ENCODE measurements at regions not wholly inside any gene's neighbourhood (a gene's known extent, or its start where the extent isn't known, plus 50 kb on each side); places are given as distances from the start of the nearest gene placed in this dataset.
"Not testable (repeated sequence)": the region's sequence is repeated elsewhere in the genome, so short reads cannot be mapped to it uniquely, and the experiment has no call there.

DNA sequence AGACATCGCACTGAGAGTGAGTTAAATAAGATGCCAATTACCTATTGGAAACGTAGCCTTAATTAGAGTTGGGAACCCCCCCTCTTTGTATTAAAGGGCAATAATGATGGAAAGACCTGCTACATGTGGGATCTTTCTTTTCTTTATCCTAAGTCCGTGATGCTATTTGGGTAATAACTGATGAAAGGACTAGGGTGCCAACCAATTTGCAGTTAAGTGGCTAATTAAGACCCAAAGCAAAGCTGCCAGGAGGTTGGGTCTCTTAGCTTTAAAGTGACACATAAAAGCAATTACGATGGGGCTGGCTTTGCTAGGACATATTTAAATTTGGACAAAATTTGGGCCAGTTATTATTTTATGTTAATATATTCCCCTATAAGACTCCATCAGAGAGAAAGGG lies 728.8 kb downstream of the NR2F1-AS1 start:
- DNase-seq, result no peak

DNA sequence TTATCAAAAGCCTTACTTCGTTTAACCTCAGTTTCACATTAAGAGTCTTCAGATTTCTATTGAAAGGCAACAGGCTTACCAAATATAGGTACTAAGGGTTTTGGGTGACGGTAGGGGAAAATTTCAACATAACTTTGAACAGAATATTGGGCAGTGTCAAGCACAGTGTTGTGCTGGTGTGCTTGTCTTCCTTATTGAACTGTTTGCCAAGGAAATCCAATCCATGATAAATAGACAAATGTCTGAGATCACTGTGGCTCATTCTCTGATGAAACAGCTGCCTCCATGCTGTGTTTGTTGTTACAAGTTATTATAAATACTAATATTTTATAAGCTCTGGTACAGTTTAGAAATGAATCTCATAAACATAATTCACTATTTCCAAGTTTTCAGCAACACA lies 730.1 kb downstream of the NR2F1-AS1 start:
- DNase-seq, result no peak

DNA sequence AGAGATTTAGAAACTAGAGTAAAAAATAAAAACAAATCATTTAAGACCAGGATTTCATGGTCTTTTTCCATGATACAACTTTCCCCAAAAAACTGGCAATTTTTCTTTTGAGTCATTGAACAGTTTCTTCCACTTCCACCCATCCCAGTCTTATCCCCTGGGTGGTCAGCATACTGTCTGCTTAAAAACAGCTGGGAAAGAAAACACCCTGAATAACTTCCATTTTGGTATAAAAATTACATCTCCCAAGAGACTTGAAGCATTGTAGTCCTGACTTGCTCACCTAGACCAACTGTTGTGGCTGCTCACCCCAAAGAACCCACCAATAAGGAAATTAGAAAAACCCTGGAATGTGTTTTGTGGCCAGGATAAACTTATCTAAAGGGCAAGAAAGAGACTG lies 731.3 kb downstream of the NR2F1-AS1 start:
- DNase-seq, result no peak

DNA sequence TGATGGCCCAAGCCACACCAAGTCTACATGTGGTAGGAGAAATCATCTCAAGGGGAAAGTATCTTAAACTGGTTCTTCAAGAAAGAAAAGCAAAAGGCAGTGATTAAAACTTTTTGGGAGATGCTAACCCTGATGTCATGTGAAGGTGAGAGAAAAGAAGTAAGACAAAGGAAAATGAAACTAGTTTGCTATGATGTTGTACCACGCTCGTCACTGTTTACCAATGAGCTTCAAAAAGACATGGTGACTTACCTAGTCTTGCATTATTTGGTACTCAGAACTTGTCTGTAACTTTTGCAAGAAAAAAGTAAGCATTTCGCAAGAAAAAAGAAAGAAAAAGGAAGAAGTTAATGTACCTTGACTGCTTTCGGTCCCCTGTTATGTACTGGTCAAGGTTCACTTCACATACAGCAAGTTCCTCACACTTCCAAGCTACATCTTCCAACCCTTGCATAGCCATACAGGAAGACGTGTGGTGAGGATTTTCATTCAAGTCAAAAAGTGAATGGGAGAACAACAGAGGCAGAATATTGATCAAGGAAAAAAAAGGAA lies 739.3 kb downstream of the NR2F1-AS1 start:
- no peak for DNase-seq

DNA sequence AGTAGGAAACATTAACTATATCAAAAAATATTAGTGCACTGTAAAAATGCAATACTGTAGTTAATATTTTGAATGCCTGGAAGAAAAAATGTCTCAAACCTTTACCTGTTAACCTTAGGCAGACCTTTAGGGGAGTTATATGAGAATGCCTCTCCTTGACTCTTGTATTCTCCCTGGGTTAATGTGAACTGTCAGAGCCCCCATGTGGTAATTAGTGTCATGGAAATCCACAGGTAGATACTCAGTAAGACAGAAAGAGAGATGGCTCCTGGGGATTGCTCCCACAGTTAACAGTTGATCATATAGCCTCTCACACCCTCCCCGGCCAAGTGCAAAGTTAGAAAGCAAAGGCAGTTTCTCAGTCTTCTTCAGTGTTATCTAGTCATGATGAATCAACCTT lies 742.8 kb downstream of the NR2F1-AS1 start:
- no peak for DNase-seq

DNA sequence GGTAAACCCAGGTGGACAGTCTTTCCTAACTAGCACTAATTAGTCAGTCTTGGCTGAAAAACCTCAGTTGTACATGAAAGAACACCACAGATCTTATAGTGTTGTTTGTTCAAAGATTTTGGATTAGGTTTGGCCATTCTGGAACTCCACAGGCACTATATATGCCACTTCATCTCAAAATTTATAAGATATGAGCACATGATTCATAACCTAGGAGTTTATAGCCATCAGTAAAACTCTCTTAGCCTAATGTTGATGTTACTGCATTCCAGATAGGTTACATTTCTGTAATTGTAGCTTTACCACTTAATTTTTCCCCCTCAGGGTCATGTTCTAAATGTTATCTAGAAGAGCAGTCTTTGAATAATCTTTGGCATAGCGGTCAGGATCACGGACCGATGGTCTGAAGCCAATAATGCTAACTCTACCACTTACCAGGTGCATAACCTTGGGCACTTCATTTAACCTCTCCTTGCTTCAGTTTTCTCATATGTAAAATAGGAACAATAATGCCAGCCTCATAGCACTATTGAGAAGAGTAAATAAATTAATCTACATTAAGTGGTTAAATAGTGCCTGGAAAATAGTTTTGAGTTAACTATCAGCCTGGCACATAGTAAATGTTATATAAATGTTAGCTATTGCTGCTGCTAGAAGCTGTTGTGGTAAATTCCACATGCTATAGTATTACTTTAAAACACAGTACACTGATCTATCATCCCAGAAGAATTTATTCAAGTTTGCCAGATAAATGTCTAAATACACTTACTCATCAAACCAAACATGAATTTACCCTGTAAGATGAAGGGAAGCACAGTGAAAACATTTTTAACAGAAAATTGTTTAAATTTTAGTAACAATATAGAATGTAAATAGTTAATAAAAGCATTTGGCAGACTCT lies 743.9 kb downstream of the NR2F1-AS1 start:
- no peak for DNase-seq

DNA sequence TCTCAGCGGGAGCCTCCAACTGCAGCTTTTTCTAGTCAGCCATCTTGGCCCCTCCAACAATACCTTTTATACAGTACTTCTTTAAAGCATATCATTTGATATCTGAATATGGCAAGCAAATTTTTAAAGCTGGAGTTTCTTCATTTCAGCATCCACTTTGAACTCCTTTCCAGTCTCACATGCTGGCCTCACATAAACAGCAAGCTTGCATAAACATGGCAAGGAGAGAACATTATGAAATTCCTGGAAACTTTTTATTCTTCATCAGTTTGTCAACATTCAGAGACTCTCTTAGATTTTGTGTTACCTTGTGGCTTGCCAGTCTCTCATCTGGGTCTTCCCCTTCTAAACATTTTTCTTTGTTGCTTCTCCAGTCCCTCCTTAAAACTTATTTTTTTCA lies 745.3 kb downstream of the NR2F1-AS1 start:
- no peak for DNase-seq

DNA sequence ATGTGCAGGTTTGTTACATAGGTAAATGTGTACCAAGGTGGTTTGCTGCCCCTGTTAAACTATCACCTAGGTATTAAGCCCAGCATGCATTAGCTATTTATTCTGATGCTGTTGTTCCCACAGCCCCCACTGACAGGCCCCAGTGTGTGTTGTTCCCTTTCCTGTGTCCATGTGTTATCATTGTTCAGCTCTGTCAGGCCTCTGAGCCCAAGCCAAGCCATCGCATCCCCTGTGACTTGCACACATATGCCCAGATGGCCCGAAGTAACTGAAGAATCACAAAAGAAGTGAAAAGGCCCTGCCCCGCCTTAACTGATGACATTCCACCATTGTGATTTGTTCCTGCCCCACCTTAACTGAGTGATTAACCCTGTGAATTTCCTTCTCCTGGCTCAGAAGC lies 757.5 kb downstream of the NR2F1-AS1 start:
- DNase-seq, result not testable (repeated sequence)

- DNase-seq, result no peak
Measured at GRCh38 chr5:92822183-92822582, 758.8 kb downstream of the NR2F1-AS1 start.

GRCh38 chr5:92809855-92810465 lies 771.1 kb downstream of the NR2F1-AS1 start:
- DNase-seq, result no peak

DNA sequence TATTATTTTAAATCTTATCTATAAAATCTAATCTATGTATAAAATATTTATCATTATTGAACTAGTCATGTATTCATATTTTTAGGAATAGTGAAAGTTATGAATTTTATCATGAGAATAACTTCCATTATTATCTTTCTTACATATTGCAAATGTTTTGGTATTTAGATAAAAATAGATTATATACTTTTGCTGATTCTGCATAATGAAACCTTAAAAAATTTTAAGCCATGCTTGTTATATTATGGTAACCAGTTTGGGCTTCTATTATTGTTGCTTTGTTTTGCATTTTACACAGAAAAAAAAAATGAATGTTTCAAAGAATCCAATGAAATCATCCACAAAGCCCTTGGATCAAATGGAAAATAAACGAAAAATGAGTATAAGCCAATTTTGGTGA lies 772.5 kb downstream of the NR2F1-AS1 start:
- DNase-seq, result no peak

- no peak for DNase-seq
Measured at GRCh38 chr5:92807085-92807484, 773.9 kb downstream of the NR2F1-AS1 start.

DNA sequence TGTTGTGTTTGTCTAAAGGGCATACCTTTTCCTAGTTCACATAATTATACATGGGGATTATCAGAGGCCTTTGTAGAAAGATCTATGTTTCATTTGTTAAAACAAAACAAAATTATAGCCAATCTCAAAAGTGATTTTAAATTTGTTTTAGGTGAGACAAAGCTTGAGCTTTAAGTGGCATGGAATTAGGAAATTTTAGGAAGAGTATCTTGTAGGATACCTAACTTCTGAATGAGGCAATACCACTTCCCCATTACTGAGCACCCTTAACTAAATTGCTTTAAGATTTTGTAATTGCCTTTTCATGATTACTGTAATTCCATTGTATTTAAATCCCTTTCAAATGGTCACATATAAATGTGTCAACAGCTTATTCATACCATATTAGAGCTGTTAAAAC lies 775.6 kb downstream of the NR2F1-AS1 start:
- no peak for DNase-seq

GRCh38 chr5:92801911-92802310 lies 779.1 kb downstream of the NR2F1-AS1 start:
- no peak for DNase-seq

DNA sequence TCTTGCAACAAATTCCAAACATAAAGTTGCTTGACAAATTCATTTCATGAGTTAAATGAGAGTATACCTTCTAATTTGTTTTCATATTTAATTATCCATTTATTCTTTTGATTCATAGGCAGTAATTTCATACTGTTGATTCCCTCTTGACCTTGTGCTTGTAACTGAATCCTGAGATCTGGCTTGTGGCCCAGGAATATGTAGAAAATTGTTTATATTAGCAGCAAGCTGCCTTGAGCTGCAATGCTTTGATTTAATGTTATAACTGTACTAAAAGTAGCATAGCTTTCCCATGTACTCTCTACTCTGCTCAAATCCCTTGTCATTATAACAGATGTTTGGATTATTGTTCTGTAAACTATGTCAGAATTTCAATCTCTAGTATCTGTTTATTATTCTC lies 780.7 kb downstream of the NR2F1-AS1 start:
- no peak for DNase-seq

DNA sequence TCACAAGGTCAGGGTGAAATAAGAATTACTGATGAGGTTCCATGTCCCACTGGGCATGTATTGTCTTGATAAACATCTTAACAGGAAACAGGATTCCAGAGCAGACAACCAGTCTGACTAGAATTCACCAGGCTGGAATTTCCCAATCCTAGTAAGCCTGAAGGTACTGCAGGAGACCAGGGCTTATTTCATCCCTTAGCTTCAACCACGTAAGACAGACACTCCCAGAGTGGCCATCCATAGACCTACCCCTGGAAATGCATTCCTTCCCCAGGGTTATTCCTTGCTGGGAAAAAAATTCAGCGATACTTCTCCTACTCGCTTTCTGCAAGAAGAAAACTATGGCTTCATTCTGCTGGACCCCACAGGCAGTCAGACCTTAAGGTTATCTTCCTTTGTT lies 785.4 kb downstream of the NR2F1-AS1 start:
- DNase-seq, result no peak

DNA sequence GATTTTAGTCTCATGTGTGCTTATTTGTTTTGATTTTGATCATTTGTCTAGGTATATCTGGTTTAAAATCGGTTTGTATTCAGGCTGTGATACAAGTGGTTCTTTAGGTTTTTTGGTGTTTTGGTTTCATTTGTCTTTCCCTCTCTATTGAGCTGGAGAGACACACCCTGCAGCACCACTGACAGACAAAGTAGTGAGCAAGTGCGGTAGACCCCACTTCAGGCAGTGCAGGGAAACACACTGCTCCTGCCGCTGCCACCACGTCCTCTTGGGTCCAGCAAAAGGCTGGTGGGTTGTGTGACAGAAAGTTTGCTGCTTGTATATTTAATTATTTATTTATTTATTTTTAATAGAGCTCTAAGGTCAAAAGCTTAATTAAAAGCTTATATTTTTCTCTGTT lies 801.0 kb downstream of the NR2F1-AS1 start:
- DNase-seq, result no peak

- no peak for DNase-seq
Measured at GRCh38 chr5:92779536-92779935, 801.5 kb downstream of the NR2F1-AS1 start.

- no peak for DNase-seq
Measured at GRCh38 chr5:92778261-92778660, 802.8 kb downstream of the NR2F1-AS1 start.

DNA sequence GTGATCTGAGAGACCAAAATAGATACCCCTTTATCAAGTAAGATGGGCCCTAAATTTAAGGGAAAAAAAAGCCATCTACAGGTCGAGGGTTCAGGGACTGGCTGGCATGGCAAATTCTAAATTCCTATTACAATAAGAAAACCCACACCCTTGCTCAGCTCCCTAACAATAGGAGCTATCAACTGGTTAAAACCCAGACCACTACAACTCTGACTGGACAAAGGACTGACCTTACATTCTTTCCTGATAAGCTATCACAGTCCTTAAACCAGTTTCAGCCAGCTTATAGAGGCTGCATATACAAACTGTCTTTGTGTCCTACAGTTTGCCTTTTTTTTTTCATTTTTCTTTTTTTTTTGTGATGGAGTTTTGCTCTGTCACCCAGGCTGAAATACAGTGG lies 803.6 kb downstream of the NR2F1-AS1 start:
- no peak for DNase-seq

- DNase-seq, result no peak
Measured at GRCh38 chr5:92775711-92776615, 805.1 kb downstream of the NR2F1-AS1 start.

- DNase-seq, result no peak
Measured at GRCh38 chr5:92769978-92770377, 811.0 kb downstream of the NR2F1-AS1 start.

DNA sequence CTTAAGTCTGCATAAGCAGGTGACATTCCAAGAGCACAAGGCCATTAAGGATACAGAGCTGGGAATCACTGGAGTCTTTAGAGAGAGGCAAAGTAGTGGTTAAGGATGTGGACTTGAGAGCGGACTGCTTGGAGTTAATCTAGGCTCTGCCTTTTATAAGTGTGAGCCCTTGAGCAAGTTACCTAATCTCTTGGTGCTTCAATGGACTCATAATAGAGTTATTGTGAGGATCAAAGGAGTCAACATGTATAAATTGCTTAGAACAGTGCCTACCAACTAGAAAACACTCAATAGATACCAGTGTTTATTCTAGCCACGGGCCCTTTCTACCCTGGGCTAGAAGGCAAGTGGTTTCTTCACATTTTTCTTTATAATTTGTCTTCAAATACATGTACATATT lies 819.4 kb downstream of the NR2F1-AS1 start:
- DNase-seq, result no peak
